GM12865 (cell line): ENCODE measurements at regions not wholly inside any gene's neighbourhood (a gene's known extent, or its start where the extent isn't known, plus 50 kb on each side); places are given as distances from the start of the nearest gene placed in this dataset.

Experiments used
- DNase-seq: peaks from one replicate; pipeline ENCODE4 v3.0.0; 2010; ENCODE audit warnings: low read depth
- H3K4me3 ChIP-seq: 2 replicates; pipeline ENCODE4 v1.5.1; 2011; ENCODE audit warnings: mild to moderate bottlenecking, low read depth, low read length, control low read depth
- TF ChIP-seq, protein P1 (sequence below): IDR thresholded peaks from 2 replicates; pipeline ENCODE4 v1.5.1; 2011; ENCODE audit warnings: low read length, control low read depth, low read depth, inconsistent platforms; ENCODE audit not compliant: insufficient read depth; ENCODE audit errors: missing control alignments

DNA sequence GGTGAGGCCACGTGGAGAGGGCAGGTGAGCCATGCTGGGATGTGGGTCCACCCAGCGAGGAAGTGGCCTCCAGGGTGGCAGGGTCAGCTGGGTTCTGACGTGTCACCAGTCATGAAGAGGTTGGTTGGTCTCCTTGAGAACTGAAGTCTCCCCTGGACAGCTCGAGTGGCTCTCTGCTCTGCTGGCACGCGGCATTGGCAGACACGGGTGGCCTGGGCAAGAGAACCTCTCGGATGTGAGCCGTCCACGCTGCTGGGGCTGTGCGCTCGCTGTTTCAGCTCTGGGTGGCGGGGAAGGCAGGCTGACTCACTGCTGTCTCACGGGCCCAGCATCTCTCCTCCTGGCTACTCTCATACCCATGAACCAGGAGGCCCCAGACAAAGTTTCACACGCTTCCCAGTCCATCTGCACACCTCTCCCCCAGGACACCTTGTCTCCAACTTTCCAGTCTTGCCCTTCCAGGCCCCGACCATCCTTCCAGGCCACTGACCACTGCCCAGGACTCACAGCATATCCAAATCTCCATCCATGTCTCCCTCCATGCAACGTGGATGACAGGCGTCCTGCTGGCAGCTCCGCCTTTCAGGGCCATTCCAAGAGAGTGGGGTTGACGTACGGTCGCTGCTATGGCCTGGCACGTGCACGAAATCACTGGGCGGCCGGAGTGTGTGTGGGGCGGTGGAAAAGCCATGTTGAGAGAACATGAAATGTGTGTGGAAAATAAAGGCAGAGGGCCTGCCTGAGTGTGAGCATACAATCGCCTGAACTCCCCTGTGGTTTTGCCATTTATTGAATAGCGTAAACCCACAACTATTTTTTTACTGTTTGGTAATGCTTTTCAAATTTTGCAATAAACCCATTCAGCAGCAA lies 145.0 kb upstream of the COL5A1 start:
- no peak for DNase-seq
- no peak overlapping the region for H3K4me3 ChIP-seq
- TF ChIP-seq, protein P1, sequence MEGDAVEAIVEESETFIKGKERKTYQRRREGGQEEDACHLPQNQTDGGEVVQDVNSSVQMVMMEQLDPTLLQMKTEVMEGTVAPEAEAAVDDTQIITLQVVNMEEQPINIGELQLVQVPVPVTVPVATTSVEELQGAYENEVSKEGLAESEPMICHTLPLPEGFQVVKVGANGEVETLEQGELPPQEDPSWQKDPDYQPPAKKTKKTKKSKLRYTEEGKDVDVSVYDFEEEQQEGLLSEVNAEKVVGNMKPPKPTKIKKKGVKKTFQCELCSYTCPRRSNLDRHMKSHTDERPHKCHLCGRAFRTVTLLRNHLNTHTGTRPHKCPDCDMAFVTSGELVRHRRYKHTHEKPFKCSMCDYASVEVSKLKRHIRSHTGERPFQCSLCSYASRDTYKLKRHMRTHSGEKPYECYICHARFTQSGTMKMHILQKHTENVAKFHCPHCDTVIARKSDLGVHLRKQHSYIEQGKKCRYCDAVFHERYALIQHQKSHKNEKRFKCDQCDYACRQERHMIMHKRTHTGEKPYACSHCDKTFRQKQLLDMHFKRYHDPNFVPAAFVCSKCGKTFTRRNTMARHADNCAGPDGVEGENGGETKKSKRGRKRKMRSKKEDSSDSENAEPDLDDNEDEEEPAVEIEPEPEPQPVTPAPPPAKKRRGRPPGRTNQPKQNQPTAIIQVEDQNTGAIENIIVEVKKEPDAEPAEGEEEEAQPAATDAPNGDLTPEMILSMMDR = no peak

DNA sequence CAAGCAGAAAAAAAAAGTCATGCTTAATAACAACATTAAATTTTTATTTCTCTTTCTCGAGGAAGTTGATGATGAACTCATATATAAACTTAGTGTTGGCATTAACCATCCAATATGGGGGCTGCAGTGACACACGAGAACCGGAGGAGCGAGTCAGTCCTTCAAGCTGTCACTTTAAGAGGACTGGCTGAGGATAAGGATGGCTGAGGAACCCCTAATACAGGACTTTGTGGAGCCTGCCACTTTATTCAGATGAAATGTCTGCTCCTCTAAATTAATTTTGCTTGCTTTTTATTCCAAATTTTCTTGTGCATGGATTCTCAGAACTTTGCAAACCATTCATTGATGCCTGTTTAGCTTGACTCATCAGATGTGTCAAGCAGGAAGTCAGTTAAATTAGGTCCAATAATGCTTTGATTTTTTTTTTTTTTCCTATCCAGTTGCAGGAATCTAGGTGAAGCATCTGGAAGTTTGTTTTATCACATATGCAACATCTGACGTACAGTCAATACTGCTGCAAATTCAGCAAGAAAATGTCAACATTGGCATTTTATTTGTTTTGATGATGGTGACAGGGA lies 144.2 kb upstream of the COL5A1 start:
- no peak for DNase-seq
- no peak overlapping the region for H3K4me3 ChIP-seq
- TF ChIP-seq, protein P1 = no peak

DNA sequence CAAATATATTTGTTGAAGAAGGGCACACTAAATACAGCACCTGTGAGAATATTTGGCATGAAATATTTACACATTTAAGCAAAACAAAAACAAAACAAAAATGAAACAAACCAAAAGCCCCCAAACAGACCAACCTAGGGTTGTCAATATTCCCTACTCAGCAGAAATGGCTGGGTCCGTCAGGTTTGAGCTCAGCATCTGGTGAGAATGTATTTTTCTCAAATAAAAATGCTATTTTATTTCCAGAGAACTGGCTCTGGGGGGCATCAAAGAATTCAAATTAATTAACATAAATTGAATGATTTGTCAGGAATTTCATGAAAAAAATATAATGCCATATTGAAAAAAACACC lies 142.8 kb upstream of the COL5A1 start:
- H3K4me3 ChIP-seq = no peak overlapping the region
- TF ChIP-seq, protein P1 = no peak
- no peak for DNase-seq

DNA sequence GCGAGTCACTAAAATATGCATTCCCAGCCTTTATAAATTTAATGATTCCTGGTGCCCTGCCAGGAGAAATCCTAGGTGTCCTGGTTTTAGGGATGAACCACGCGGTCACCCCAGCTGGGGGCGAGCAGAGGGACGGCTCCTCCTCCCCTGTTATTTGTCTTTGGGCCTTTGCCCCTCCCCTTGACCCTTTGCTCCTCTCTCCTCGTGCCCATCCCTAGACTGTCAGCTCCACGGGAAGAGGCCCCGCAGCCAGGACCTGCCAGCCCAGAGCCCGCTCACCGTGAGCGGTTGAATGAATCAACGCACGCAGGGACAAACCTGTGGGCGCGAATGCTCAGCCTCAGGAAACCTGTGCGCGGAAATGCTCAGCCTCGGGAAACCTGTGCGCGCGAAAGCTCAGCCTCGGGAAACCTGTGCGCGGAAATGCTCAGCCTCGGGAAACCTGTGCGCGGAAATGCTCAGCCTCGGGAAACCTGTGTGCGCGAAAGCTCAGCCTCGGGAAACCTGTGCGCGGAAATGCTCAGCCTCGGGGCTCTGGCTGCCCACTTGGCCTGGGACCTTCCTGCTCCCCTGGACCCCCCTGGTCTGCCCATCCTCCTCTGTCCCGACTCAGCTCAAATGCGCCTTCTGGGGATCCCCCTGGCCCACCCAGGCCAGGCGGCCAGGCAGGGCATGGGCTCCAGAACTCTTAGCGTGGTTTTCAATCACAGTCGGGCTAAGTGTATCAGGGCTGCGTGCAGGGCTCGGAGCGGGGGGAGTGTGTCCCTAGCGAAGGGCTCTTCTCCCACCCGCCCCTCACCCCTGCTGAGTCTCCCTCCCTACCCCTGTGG lies 140.5 kb upstream of the COL5A1 start:
- TF ChIP-seq, protein P1 = no peak
- no peak for DNase-seq

DNA sequence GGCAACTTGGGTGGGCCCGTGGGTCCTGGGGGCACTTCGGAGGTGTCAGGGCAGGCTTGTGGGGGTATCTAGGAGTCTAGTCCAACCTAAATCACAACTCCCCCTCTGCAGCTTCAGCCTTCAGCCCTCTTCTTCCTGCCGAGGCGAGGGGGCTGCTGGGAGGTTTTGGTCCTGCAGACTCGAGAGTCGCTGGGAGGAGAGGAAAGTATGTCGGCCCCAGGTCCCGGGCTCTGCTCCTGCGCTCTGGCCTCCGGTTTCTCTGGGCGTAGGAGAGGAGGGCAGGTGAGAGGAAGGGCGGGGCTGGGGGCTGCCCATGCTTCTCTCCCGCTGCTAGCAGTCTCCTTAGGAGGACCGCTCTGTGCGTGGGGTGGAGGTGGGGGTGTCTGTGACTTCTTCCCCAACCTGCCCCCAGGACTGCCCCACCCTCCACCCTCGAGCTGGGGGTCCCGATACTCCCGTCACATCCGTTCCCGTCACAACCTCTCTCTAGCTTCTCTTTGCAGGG lies 139.8 kb upstream of the COL5A1 start:
- TF ChIP-seq, protein P1 = no peak
- no peak overlapping the region for H3K4me3 ChIP-seq
- DNase-seq = no peak

More for the DNA sequence above, 140.5 kb upstream of the COL5A1 start:
- H3K4me3 ChIP-seq = no peak overlapping the region

DNA sequence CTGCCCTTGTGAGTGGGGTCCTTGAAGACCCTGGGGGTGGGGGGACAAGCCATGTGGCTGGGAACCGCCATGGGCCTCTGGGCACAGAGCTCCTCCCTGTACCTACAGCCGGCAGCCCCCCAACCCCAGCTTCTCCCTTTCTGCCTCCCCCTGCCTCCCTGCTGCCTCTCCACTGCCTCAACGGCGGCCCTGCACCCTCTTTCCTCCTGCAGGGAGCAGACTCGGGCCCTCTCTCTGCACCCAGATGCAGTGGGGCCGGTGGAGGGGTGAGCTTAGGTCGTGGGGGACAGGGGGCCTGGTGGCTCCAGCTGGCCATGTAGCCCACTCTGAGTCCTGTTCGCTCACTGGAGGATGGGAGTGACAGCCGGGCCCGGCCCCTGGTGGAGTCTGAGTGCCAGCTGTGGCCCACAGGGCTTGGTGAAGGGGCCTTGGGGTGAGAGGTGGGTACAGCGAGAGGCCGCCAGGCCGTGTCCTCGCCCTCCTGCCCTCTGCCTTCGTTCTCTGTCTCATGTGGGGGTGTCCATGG lies 139.3 kb upstream of the COL5A1 start:
- TF ChIP-seq, protein P1 = no peak
- DNase-seq = no peak

More for the DNA sequence above, 139.3 kb upstream of the COL5A1 start:
- no peak overlapping the region for H3K4me3 ChIP-seq
